ENCODE measurements at regions not wholly inside any gene's neighbourhood (a gene's known extent, or its start where the extent isn't known, plus 50 kb on each side); places are given as distances from the start of the nearest gene placed in this dataset.

DNA sequence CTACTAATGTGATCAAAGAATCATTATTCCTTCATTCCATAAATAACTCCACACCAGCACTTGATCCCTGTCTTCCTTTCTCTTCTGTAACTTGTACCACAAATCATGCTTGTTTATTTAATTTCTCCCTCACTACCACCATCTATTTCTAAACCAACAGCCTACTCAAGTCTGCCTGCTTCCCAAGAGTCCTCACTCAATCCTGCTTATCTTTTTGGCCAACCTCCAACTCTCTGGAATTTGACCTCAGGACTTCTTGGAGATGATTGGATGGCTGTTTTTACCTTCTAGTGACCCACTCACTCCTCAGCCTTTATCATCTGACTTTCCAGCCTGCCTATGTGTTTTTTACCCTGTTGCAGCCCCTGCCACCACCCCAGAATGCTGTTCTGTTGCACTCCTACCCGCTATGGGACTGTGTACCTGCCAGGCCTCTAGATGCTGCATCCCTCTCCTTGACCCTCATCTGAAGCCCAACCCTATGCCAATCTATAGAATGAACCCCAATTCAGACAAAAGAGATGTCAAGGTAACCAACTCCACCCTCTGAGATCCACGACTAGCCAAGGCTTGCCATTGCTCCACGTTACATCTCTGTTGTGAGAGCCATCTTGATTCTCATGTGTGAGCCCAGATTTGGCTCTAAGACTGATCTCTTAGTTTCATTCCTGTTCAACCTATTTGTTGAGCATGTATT is 150.2 kb upstream of the PLEKHG7 start:
- DNase-seq: no peak

DNA sequence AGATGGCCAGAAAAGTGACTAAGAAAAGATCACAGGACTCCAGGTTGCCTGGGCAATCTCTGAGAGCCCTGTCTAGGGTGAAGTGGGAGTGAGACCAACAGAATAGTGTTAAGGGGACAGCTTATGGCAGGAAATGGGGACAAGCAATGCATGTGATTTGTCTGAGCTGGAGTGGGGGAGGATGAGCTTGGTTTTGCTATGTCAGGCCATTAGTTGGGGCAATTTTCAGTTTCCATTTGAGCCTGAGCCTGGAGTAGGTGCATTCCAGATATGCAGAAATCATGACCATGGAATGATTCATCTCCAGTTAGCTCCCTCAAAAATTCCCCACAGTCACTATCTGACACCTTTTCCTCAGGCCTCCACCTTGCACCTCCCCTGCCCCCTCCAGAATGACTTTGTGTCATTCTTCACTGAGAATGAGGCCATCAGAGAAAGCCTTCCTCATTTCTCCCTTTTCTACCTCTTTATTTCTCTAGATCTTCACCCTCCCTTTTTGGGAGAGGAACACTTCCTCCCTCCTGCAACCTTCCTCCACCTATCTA is 150.9 kb upstream of the PLEKHG7 start:
- DNase-seq: no peak

DNA sequence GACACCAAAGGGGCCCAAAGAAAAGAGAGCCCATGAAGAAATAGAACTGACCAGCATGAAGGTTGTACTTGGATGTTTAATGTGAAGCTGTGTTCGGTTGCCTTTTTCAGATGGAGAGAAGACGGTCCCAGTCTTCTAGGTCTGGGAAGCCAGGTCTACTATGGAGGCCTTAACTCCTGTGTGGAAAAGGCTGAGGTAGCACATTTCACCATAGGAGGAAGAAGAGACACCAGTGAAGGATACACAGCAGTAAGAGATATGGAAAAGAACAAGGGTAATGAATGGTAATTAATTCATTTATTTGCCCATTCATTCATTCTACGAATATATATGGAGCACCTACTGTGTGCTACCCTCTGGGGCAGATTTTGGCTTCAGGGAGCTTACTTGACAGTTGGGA is 151.6 kb upstream of the PLEKHG7 start:
- no peak for DNase-seq

DNA sequence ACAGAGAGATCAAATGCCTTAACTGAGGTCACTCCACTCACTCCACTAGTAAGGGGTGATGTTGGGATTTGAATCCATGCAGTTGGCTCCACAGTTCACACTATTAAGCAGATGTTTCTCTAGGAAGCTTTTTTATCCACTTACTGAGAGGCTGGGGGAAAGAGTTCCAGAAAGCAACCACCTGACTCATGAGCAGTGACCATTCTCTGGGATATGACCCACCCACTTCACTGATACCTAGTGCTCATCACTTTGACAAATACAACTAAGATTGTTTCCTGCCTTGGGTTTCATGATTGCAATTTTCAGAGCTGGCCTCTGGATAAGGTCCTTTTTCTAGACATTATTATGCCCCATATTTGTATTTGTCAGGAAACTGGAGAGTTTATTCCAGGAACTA is 152.1 kb upstream of the PLEKHG7 start:
- DNase-seq: no peak

DNA sequence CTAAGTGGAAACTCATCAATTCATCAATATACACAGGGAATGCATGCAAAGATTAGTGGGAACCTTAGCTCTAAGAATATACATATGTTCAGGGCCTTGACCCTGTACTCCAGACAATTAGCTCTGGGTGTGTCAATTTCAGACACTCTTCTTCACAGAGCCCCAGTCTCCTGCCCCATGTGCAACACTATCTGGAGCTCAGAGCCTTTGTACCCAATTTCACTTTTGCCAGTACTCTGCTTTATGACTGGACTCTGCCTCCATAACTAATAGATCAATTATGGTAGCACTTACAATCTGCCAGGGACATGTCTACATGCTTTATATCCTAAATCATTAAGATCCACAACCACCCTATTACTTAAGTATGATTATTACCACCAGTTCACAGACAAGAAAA is 152.5 kb upstream of the PLEKHG7 start:
- no peak for DNase-seq

DNA sequence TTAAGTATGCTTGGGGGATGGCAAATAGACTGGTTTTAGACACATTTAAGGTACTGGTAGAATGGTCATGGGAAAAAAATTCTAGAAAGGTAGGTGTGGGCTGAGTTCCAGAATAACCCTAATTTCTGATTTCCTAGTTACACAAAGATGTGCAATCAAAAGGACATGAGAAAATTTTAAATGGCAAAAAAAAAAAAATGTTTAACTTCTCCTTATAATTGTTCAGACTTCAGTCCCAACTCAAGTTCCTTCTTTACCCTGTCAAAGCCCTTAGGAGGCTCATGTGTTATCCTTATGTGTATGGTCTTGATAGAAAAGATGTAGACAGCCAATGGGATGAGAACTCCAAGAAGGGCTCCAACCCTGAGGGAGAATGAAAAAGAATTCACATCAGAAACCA is 153.3 kb upstream of the PLEKHG7 start:
- DNase-seq: no peak

DNA sequence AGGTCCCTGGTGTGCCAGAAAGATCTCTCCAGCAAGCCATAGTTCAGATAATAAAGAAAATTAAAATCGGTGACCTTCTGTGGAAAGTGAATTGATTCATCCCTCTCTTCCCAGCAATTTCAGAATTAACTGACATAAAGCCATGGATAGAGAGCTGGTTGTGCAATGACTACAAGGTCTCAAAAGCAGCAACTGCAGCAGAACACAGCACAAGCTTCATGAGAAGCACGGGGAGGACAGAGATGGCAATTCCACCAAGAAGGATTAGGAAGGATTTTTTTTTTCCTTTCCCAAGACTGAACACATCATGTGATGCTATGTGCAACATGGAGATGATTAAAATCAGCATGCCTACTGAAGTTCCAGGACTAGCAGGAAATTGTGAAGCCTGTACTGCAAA is 154.9 kb upstream of the PLEKHG7 start:
- no peak for DNase-seq

DNA sequence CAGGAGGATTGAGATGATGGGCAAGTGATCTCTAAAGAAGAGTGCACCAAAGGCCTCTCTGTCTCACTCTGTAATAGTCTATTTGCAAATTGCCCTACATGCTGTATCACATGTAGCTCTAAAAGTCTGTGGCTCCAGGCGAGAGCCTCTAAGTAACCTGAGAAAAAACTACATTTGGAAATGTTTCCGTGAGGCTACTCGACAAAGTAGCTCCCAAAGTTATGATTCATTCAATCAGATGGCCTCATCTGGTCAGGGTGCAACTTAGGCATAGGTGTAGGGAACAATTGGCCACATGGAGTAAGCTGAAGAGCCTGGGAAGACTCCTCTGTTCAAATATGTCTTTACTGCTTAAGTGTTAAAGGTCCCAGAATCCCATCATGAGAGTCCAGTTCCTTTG is 155.4 kb upstream of the PLEKHG7 start:
- DNase-seq: no peak

DNA sequence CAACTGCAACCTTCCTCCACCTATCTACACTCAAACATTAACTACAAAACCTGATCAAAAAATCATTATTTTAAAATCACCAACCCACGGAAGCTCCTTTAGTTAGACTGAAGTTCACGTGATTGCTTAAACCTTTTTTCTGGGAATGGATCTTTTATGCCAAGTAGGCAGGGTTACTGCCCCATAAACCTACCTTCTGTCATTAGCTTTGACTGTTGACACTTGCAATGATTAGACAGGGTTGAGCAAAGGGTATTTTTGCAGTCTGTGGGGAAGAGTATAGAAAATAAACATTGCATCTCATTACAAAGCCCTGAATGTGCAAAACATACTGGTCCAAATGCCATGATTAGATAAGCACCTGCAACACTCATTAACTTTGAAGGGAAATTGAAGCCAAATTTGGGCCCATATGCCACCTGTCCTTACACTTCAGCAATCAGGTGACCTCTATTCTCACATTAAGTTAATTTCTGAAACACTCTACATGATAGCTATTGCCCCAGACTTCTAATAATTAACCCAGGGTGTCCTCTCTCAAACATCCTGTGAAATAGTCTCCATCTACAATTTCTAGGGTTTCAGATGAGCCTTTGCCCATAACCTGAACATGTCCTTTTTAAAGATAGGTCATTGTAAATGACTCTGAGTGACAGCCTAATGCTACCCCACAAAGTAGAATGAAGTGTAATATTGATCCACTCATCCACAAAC is 156.0 kb upstream of the PLEKHG7 start:
- no peak for DNase-seq

DNA sequence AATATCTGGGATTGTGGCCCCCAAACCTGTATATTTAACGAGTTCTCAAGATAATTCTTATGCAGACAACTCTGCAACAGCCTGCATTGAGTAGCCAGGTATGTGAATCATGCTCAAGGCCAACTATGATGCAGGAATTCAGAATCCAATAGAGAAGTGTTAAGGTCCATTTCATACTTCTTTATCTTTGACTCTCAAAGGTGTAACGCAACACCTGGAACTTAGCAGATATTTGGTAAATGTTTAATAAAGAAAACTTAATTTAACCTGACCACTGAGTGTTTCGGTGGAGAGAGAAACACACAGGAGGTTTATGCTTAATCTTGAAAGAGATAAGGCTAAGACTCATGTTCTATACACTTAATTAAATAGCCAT is 156.5 kb upstream of the PLEKHG7 start:
- no peak for DNase-seq

DNA sequence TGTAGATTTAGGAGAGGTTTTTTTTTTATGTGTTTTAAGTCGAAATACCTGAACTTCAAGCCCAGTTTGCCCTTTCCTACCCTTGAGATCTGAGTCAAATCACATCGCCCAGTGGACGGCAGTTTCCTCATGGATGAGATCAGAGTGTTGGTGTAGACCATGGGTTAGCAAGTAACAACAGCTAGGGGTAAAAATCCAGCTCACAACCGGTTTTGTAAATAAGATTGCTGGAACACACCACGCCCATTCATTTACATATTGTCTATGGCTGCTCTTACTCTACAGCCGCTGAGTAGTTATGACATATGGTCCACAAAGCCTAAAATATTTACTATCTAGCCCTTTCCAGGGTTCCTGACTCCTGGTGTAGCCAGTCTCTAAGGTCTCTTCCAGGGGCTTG is 158.5 kb upstream of the PLEKHG7 start:
- DNase-seq: no peak

DNA sequence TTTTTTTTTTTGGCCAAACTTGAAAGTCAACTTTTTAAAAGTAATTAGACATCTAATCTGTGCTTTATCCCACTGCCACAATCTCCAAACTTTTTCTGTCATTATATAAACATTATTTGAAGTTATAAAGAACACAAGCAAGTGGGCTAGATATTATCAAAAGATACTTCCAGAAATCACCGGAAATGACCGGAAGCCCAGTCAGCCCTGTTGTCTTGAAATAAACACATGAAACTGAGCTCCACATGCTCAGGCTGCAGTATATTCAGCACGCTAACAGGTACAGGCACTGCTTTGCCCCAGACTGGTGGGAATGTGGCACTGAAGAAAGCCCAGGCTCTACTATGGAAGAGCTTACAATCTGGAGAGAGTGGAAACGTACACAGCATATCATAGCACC is 158.9 kb upstream of the PLEKHG7 start:
- DNase-seq: no peak

DNA sequence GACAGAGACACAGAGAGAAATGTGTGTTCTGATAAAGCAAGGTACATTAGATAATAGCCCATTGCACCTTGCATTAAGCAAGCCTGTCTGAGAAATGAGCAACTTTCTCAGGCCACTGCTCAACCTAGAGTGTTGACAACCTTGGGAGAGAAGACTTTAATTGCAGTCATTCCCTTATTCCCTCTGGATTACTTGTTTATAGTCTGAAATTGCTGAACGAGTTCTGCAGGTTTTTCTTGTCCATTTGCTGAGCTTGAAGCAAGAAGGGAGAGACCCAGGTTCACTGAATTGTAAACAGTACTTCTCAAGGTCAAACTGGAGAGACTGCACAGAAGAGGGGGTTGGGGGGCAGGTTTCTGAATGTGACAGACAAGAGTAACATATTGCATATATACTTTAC is 159.4 kb upstream of the PLEKHG7 start:
- no peak for DNase-seq

DNA sequence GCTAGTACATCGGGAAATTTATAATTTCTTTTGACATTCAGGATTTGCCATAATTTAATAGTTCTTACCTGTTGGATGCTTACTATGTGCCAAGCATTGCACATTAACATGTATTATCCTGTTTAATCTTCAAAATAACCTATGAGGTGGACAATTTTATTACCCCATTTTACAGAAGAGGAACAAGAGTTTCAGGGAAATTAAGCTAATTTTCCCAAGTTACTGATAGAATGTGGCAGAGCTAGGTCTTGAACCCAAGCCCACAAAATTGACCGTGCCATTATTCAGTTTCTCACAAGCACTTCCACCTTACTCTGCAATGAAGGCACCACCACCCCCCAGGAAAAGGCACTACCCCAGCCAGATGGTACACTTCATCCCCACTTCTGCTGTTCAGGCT is 161.1 kb upstream of the PLEKHG7 start:
- no peak for DNase-seq

DNA sequence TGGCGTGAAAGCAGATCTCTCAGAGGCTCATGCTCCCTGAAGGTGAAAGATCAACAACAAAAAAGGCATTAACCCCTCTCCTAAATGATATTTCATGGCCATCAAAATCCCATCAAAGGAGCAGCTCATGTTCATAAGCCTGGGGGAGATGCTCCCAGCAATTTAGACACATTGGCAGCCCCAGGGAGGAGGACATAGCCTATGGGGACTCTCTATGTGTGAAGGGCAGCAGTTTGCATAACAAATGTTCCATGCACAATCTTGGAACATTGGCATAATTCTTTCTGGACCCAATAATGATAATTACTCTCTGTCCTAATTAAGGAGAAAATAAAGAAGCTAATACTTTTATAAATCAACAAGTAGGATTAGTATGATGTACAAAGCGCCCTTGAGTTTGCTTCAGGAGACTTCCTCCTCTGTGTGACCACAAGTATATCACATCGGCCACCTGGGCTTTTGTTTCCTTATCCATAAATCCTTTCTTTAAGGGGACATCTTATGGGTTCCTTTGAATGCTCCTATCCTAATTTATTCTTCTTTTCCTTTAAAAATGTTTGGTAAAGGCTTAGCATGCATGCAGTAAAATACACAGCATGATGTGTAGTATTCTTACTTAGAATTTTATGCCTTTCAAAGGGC is 161.9 kb upstream of the PLEKHG7 start:
- DNase-seq: no peak

DNA sequence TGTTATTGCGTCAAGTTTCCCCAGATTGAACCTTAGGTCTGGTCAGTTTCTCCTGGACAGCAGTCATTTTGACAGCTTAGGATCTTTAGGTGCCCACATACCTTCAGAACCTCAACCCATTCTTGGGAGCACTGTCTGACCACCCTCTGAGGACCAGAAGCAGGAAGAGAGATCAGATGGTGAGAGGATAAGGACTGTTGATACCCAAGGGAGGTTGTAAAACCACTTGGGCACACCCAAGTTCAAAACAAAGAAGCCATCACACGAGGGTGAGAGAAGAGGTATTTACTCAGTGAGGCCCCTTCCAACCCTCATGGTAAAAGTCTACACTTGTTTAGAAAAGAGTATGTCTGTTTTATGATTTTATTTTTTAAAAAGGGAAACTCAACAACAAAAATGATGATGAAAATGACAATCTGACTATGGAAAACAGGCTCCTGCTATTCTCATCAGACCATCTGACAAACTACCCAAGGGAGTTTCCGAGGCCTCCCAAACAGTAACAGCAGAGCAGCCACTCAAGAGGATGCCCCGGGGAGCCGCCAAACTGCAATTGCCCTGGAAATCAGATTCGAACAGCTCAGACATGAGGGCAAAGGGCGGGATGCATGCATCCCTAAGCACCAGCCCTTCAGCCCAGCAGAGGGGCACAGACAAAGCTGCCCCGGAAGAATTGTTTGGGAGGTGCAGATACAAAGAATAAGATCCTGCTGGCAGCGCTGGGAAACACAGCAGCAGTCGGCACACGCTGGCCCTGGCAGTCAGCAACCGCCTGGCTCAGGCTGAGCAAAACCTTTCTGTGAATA is 162.6 kb upstream of the PLEKHG7 start:
- DNase-seq: no peak

DNA sequence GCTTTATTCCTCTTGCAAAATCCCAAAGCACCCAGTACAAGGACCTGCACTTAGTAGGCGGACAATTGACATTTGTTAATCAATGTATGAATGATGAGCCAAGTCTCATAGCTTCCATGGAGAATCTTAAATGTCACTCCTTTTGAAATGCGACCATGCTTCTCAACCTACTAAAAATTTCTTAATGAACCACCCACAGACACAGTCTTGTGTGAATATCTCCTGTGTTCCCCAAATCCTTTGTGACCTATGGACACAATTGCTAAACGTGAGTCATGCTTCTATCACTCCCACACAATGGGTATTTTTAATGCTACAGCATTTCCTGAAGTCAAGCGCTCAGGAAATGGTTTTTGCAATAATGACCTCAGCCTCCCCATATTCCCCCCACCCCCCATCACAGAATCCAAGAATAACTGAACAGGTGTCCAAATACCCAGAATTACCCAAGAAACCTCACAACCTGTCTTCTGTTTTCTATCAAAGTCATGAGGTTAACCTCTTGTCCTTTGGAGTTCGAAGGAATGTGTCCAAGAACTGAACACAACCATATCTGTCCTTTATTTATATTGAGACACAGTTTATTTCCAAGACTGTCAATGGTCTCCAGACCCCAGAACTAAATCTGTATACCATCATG is 163.6 kb upstream of the PLEKHG7 start:
- no peak for DNase-seq

DNA sequence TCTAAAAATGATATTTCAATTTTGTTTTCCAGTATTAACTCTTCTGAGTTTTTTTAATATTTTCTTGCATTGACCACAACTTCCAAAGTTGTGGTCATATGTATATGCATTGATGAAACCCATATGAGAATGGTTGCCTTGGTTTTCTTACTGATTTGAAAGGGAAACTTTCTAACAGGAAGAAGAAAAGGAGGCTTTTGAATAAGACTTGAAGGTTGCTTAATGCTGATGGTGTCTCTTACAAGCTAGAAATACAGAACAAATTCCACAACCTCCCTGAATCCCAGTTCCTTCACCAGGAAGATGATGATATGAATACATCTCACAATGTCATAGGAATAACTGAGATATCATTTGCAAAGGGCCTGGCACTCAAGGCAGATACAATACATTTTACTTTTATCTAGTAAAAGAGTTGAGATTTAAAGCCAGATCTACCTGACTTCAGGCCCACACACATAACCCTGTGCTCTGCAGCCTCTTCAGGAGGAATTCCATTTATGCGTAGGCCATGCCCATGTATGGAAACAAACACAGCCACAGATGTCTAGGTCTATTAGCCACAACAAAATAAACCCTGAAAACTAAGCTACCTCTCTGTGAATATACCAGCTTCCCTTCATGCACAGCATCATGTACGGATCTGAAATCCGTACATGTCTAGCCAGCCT is 165.4 kb upstream of the PLEKHG7 start:
- no peak for DNase-seq

DNA sequence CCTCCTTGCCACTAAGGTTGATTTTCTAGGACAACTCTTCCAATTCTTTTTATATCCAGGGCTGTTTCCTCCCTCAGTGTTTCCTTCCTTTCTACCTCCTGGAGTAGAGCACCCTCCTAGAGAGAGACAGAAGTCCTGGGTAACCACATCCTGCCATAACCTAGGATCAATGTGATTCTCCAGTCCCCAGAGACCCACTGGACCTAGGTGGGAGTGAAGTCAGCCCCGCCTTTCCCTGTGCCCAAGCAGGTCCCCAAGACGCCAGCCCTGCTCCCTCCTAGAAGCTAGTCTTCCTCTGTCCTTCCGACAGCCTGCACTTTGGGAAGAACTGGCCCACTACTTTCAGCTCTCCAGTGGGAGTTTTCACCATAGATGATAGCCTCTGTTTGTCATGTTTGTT is 166.8 kb upstream of the PLEKHG7 start:
- DNase-seq: no peak

DNA sequence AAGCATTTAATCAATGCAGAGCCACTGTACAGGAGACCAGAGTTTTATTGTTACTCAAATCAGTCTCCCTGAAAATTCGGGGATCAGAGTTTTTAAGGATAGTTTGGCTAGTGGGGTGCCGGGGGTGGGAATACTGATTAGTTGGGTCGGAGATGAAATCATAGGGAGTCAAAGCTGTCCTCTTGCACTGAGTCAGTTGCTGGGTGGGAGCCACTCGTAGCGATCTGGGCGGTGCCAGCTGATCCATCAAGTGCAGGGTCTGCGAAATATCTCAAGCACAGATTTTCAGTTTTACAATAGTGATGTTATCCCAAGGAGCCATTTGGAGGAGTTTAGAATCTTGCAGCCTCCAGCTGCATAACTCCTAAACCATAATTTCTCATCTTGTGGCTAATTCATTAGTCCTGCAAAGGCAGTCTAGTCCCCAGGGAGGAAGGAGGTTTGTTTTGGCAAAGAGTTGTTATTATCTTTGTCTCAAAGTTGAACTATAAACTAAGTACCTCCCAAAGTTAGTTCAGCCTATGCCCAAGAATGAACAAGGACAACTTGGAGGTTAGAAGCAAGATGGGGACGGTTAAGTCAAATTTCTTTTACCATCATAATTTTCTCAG is 169.4 kb upstream of the PLEKHG7 start:
- DNase-seq: no peak

DNA sequence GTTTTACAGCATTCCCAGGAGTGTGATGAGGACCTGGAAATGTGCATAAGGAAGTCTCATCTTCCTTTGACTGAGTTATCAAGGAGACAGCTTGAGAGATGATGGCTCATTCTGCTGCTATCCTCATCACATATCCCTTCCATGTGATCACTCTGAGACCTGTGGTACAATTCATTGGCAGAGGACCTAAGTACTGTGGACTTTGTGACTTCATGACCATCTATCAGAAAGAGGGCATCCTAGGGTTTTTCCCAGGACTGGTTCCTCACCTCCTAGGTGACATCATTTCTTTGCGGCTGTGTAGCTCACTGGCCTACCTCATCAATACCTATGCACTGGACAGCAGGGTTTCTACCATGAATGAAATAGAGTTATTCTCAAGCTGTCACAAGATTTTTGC is 172.1 kb upstream of the PLEKHG7 start:
- no peak for DNase-seq

DNA sequence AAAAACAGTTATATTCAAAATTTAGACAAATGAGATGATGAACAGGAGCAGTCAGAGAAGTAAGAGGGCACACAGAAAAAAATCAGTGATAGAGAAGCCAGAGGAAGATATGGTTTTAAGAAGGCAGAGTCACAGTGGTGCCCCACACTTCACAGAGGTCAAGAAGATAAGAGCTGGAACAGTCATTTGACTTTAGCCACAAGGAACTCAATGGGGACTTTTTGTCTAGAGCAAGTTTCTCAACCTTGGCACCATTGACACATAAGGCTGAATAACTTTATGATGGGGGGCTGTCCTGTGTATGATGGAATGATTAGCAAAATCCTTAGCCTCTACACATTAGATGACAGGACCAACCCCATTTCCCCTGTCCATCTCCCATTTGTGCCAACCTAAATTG is 172.8 kb upstream of the PLEKHG7 start:
- no peak for DNase-seq
